HG03520 (cell line): ENCODE measurements at regions not wholly inside any gene's neighbourhood (a gene's known extent, or its start where the extent isn't known, plus 50 kb on each side); places are given as distances from the start of the nearest gene placed in this dataset.

ENCODE experiments used
- ATAC-seq: cut with Tn5 transposase; IDR thresholded peaks from one replicate; pipeline ENCODE4 v1.9.1; 2021; ENCODE audit warnings: mild to moderate bottlenecking, moderate library complexity; ENCODE audit not compliant: unreplicated experiment

- ATAC-seq: no peak
These were observed 478.8 kb upstream of the ADAMTS16 start for GRCh38 chr5:4661326-4661725.

- no peak for ATAC-seq
These were observed 478.3 kb upstream of the ADAMTS16 start for GRCh38 chr5:4661836-4662235.

- no peak for ATAC-seq
These were observed 477.4 kb upstream of the ADAMTS16 start for GRCh38 chr5:4662756-4663155.

- no peak for ATAC-seq
These were observed 474.2 kb upstream of the ADAMTS16 start for GRCh38 chr5:4665911-4666310.

- no peak for ATAC-seq
These were observed 466.0 kb upstream of the ADAMTS16 start for GRCh38 chr5:4674166-4674565.

- ATAC-seq: no peak
These were observed 463.2 kb upstream of the ADAMTS16 start for GRCh38 chr5:4676934-4677333.

GRCh38 chr5:4684946-4685345 lies 455.2 kb upstream of the ADAMTS16 start:
- no peak for ATAC-seq

- no peak for ATAC-seq
These were observed 441.5 kb upstream of the ADAMTS16 start for GRCh38 chr5:4698596-4698995.

GRCh38 chr5:4699592-4699991 lies 440.5 kb upstream of the ADAMTS16 start:
- no peak for ATAC-seq

GRCh38 chr5:4700069-4700468 lies 440.1 kb upstream of the ADAMTS16 start:
- no peak for ATAC-seq

- ATAC-seq: no peak
These were observed 439.3 kb upstream of the ADAMTS16 start for GRCh38 chr5:4700871-4701270.

GRCh38 chr5:4703931-4704458 lies 436.1 kb upstream of the ADAMTS16 start:
- ATAC-seq: no peak

- ATAC-seq: no peak
These were observed 435.2 kb upstream of the ADAMTS16 start for GRCh38 chr5:4704951-4705350.

- ATAC-seq: no peak
These were observed 423.3 kb upstream of the ADAMTS16 start for GRCh38 chr5:4716781-4717180.

GRCh38 chr5:4717446-4717845 lies 422.7 kb upstream of the ADAMTS16 start:
- ATAC-seq: no peak

GRCh38 chr5:4720831-4721230 lies 419.3 kb upstream of the ADAMTS16 start:
- ATAC-seq: no peak

- no peak for ATAC-seq
These were observed 417.2 kb upstream of the ADAMTS16 start for GRCh38 chr5:4722886-4723285.

GRCh38 chr5:4725594-4725993 lies 414.5 kb upstream of the ADAMTS16 start:
- ATAC-seq: no peak

GRCh38 chr5:4730279-4730678 lies 409.9 kb upstream of the ADAMTS16 start:
- ATAC-seq: no peak

- ATAC-seq: no peak
These were observed 405.8 kb upstream of the ADAMTS16 start for GRCh38 chr5:4734348-4734747.

- no peak for ATAC-seq
These were observed 404.9 kb upstream of the ADAMTS16 start for GRCh38 chr5:4735261-4735660.

GRCh38 chr5:4737868-4738267 lies 402.3 kb upstream of the ADAMTS16 start:
- ATAC-seq: no peak

GRCh38 chr5:4738298-4738697 lies 401.8 kb upstream of the ADAMTS16 start:
- ATAC-seq: no peak

- ATAC-seq: no peak
These were observed 400.0 kb upstream of the ADAMTS16 start for GRCh38 chr5:4740156-4740555.
